OCI-LY7 (cell line): ENCODE measurements at regions not wholly inside any gene's neighbourhood (a gene's known extent, or its start where the extent isn't known, plus 50 kb on each side); places are given as distances from the start of the nearest gene placed in this dataset.

Experiments used
- BruUV-seq: library from RNA; stranded (reverse); fragments of 400-500 nt; replicated peaks from 2 replicates; lab custom pipeline; 2021; lab: Mats Ljungman, UMichigan
- CTCF ChIA-PET: fragments of 300-600 bp; sonication (Branson Sonifier 250); formaldehyde crosslinking; loops from one replicate; lab custom pipeline; 2022; ENCODE audit warnings: antibody characterized with exemption; ENCODE audit not compliant: unreplicated experiment; lab: Charles Lee
- POLR2A ChIA-PET: fragments of 300-600 bp; sonication (Branson Sonifier 250); formaldehyde crosslinking; loops from one replicate; lab custom pipeline; 2022; ENCODE audit warnings: antibody characterized with exemption; lab: Charles Lee
- DNase-seq: peaks from one replicate; pipeline ENCODE4 v3.0.0-alpha.2; 2015; ENCODE audit warnings: low spot score
- H2AFZ ChIP-seq: fragments of 200-600 bp; sonication (generic), shearing (Covaris generic); 2 replicates; pipeline ENCODE4 v1.6.1; 2014; ENCODE audit warnings: mild to moderate bottlenecking, antibody characterized with exemption, low read length, moderate library complexity
- H3K27ac ChIP-seq: fragments of 200-600 bp; sonication (generic); 2 replicates; pipeline ENCODE4 v1.5.1; 2014; ENCODE audit warnings: mixed run types, low read depth, mild to moderate bottlenecking, moderate library complexity, low read length, inconsistent platforms; ENCODE audit not compliant: poor library complexity, severe bottlenecking
- H3K36me3 ChIP-seq: fragments of 200-600 bp; sonication (generic); 2 replicates; pipeline ENCODE4 v1.6.1; 2014; ENCODE audit warnings: mild to moderate bottlenecking, antibody characterized with exemption, low read length, moderate library complexity, mixed read lengths; ENCODE audit not compliant: insufficient read depth
- H3K4me1 ChIP-seq: fragments of 200-600 bp; sonication (generic); 2 replicates; pipeline ENCODE4 v1.5.1; 2014; ENCODE audit warnings: mild to moderate bottlenecking, low read length; ENCODE audit not compliant: insufficient read depth, poor library complexity, severe bottlenecking
- H3K4me2 ChIP-seq: fragments of 200-600 bp; sonication (generic); 2 replicates; pipeline ENCODE4 v1.6.1; 2014; ENCODE audit warnings: mild to moderate bottlenecking, low read length
- H3K4me3 ChIP-seq: fragments of 200-600 bp; sonication (generic); 2 replicates; pipeline ENCODE4 v1.5.1; 2014; ENCODE audit warnings: mild to moderate bottlenecking, low read depth, low read length; ENCODE audit not compliant: poor library complexity, severe bottlenecking
- H3K79me2 ChIP-seq: fragments of 200-600 bp; sonication (generic); 2 replicates; pipeline ENCODE4 v1.6.1; 2016; ENCODE audit warnings: low read depth, mild to moderate bottlenecking, low read length, moderate library complexity, mixed read lengths; ENCODE audit not compliant: insufficient read depth
- H3K9me2 ChIP-seq: fragments of 200-600 bp; sonication (generic); 2 replicates; pipeline ENCODE4 v1.6.1; 2016; ENCODE audit warnings: mild to moderate bottlenecking, low read length, mixed read lengths; ENCODE audit not compliant: insufficient read depth
- H3K9me3 ChIP-seq: fragments of 200-600 bp; sonication (generic); 2 replicates; pipeline ENCODE4 v1.6.1; 2014; ENCODE audit warnings: mild to moderate bottlenecking, mixed run types, low read length, mixed read lengths
- H4K20me1 ChIP-seq: fragments of 200-600 bp; sonication (generic); 2 replicates; pipeline ENCODE4 v1.6.1; 2014; ENCODE audit warnings: mild to moderate bottlenecking, antibody characterized with exemption, low read length, moderate library complexity, mixed read lengths; ENCODE audit not compliant: insufficient read depth
- EZH2phosphoT487 ChIP-seq: fragments of 200-600 bp; sonication (generic); IDR thresholded peaks from 2 replicates; pipeline ENCODE4 v1.6.1; 2018; ENCODE audit warnings: low read depth, borderline replicate concordance, mild to moderate bottlenecking, mixed run types, antibody characterized with exemption, low read length, moderate library complexity, mixed read lengths
- intact Hi-C: fragments of 100-400 bp; cut with micrococcal nuclease; formaldehyde crosslinking; loops from one replicate; pipeline ENCODE4 v1.10.0; 2022; ENCODE audit not compliant: unreplicated experiment
- TF ChIP-seq, protein P1 (sequence below): fragments of 200-600 bp; sonication (generic); conservative IDR thresholded peaks from 2 replicates; pipeline ENCODE4 v1.5.1; 2014; ENCODE audit warnings: mild to moderate bottlenecking, antibody characterized with exemption, low read length, moderate library complexity, mixed read lengths

DNA sequence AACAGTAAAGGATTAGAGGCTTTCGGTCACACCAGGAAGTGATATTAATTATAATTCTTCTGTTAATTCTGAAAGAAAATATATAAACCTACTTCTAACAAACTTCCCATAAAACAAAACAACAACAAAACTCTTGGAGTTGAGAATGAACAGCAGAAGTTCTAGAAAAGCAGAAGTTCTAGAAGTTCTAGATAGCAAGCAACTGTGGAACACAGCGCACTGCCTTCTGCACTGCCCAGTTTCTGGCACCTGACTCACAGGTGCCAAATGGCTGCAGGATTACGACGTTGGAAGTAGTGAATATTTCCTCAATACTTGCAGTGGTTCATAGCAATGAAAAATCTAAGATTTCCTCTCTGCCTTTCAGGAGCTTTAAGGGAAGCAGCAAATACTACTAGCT lies 132.2 kb downstream of the OR13A1 start:
- POLR2A ChIA-PET = no interaction called here
- Histone ChIP-seq H3K9me3 (no peaks in the 10 kb centered on the region), H3K9me2 (no peaks in the 10 kb centered on the region), H4K20me1 (no peaks in the 10 kb centered on the region), H3K4me3 (no peak overlapping the region), H3K79me2 (no peaks in the 10 kb centered on the region), H3K36me3 (no peaks in the 10 kb centered on the region), H3K4me1 (no peaks in the 10 kb centered on the region), H3K4me2 (no peak overlapping the region), H3K27ac (no peak overlapping the region), H2AFZ (no peak overlapping the region)
- no peak for TF ChIP-seq EZH2phosphoT487
- TF ChIP-seq, protein P1, sequence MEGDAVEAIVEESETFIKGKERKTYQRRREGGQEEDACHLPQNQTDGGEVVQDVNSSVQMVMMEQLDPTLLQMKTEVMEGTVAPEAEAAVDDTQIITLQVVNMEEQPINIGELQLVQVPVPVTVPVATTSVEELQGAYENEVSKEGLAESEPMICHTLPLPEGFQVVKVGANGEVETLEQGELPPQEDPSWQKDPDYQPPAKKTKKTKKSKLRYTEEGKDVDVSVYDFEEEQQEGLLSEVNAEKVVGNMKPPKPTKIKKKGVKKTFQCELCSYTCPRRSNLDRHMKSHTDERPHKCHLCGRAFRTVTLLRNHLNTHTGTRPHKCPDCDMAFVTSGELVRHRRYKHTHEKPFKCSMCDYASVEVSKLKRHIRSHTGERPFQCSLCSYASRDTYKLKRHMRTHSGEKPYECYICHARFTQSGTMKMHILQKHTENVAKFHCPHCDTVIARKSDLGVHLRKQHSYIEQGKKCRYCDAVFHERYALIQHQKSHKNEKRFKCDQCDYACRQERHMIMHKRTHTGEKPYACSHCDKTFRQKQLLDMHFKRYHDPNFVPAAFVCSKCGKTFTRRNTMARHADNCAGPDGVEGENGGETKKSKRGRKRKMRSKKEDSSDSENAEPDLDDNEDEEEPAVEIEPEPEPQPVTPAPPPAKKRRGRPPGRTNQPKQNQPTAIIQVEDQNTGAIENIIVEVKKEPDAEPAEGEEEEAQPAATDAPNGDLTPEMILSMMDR = no peak
- intact Hi-C loops = no loop called here
- CTCF ChIA-PET = no interaction called here
- no peak for DNase-seq
- BruUV-seq = no TSS peak

DNA sequence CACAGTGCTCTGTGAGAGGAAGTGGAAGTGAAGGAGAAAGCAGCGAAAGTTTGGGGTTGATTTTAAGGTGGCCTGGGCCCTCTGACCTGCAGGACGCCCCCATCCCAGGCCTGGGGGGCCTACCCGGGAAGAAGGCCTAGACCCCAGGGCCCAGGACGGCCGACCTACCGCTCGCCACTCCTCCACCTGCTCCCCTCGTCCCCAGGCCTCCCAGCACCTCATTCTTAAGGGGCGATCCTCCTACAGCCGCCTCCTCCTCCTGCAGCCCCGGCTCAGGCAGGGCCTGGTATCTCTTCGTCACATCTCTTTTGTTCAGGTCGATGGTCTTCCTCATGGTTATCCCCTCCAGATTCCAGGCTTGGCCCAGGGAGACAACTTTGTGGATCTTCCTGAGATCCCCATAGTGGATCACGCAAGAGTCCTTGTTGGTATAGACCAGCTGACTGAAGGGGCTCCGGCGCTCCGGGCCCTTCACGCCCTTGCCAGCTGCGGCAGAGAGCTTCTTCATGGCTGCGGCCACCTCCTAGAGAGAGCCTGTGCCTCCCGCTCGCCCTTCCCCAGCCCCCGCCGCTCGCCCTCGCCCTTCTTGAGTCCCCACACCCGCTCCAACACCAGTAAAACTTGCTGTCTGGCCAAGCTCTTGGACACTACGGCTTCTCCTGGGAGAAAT lies 117.5 kb downstream of the OR13A1 start:
- TF ChIP-seq, protein P1 = no peak
- no peak for TF ChIP-seq EZH2phosphoT487
- Histone ChIP-seq H3K9me2 (no peaks in the 10 kb centered on the region), H3K4me3 (no peak overlapping the region), H3K4me1 (no peaks in the 10 kb centered on the region), H3K4me2 (no peak overlapping the region), H2AFZ (no peak overlapping the region), H3K36me3 (no peaks in the 10 kb centered on the region), H4K20me1 (no peaks in the 10 kb centered on the region), H3K27ac (no peak overlapping the region), H3K79me2 (no peaks in the 10 kb centered on the region), H3K9me3 (no peaks in the 10 kb centered on the region)
- CTCF ChIA-PET = no interaction called here
- intact Hi-C loops = no loop called here
- POLR2A ChIA-PET = no interaction called here
- BruUV-seq = no TSS peak
- no peak for DNase-seq

DNA sequence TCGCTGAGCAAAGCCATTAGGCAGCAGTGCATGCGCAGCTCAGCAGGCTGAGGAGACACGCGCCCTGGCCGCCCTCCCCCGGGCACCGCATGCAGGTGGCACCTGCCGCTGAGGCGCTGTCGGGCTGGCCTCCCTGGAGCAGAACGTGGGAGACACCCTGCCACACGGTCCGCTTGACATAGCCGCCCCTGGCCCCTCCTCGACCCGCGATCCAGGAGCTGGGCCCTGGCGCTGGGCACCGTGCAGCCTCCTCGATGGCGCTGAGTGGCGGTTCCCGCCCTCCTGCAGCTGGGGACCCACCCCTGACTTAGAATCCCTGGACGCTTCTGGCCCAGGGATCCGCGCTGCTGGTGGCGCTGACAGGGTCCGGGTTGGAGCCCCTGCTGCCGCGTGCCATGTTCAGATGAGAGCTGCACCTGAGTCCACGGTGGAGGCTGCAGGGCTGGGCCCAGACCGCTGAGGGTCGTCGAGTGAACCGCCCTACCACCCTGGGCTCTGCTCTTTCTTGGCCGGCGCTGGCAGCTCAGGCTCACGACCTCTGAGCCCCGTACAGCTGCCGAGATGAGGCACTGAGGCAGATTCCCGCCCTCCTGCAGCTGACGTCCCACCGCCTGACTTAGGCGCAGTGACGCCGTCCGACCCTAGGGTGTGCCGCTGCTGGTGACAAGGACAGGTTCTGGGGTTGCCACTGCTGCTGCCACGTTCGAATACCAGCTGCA lies 116.8 kb downstream of the OR13A1 start:
- H3K9me3 ChIP-seq = no peaks in the 10 kb centered on the region
- ChIA-PET POLR2A (no interaction called here), CTCF (no interaction called here)
- H3K36me3 ChIP-seq = no peaks in the 10 kb centered on the region
- H2AFZ ChIP-seq = no peak overlapping the region
- H3K79me2 ChIP-seq = no peaks in the 10 kb centered on the region
- no peak for DNase-seq
- H3K9me2 ChIP-seq = no peaks in the 10 kb centered on the region
- H3K4me1 ChIP-seq = no peaks in the 10 kb centered on the region
- no peak overlapping the region for H3K4me2 ChIP-seq
- TF ChIP-seq EZH2phosphoT487 = no peak
- TF ChIP-seq, protein P1 = no peak
- intact Hi-C loops = no loop called here
- H4K20me1 ChIP-seq = no peaks in the 10 kb centered on the region
- no TSS peak for BruUV-seq
- no peak overlapping the region for H3K27ac ChIP-seq
- no peak overlapping the region for H3K4me3 ChIP-seq
